NOMO-1 treated with DMSO at 0.1 percent for 48 hours (cell line): ENCODE measurements at regions not wholly inside any gene's neighbourhood (a gene's known extent, or its start where the extent isn't known, plus 50 kb on each side); places are given as distances from the start of the nearest gene placed in this dataset.
"Not testable (repeated sequence)": the region's sequence is repeated elsewhere in the genome, so short reads cannot be mapped to it uniquely, and the experiment has no call there.

Experiments
- DNase-seq: peaks from one replicate; lab custom pipeline; 2025; ENCODE audit not compliant: unreplicated experiment; lab: John Stamatoyannopoulos, UW

GRCh38 chr16:16613212-16613611, 234.3 kb downstream of the NPIPA7 start:
- not testable (repeated sequence) for DNase-seq

- DNase-seq = not testable (repeated sequence)
Observed at GRCh38 chr16:16614484-16614883, 235.5 kb downstream of the NPIPA7 start.

GRCh38 chr16:16618963-16619465, 240.1 kb downstream of the NPIPA7 start:
- not testable (repeated sequence) for DNase-seq

GRCh38 chr16:16624367-16624766, 245.4 kb downstream of the NPIPA7 start:
- not testable (repeated sequence) for DNase-seq

- not testable (repeated sequence) for DNase-seq
Observed at GRCh38 chr16:16625140-16625539, 246.2 kb downstream of the NPIPA7 start.

- DNase-seq = not testable (repeated sequence)
Observed at GRCh38 chr16:16627865-16628264, 248.9 kb downstream of the NPIPA7 start.

GRCh38 chr16:16638231-16638630, 259.3 kb downstream of the NPIPA7 start:
- DNase-seq = not testable (repeated sequence)

GRCh38 chr16:16638714-16639113, 259.8 kb downstream of the NPIPA7 start:
- not testable (repeated sequence) for DNase-seq

- DNase-seq = not testable (repeated sequence)
Observed at GRCh38 chr16:16643828-16644227, 264.9 kb downstream of the NPIPA7 start.

- not testable (repeated sequence) for DNase-seq
Observed at GRCh38 chr16:16648002-16648401, 269.1 kb downstream of the NPIPA7 start.

GRCh38 chr16:16672180-16672812, 293.4 kb downstream of the NPIPA7 start:
- DNase-seq = not testable (repeated sequence)

GRCh38 chr16:16674820-16675219, 295.9 kb downstream of the NPIPA7 start:
- DNase-seq = not testable (repeated sequence)

GRCh38 chr16:16721849-16722248, 342.9 kb downstream of the NPIPA7 start:
- DNase-seq = not testable (repeated sequence)

- DNase-seq = not testable (repeated sequence)
Observed at GRCh38 chr16:16722666-16723065, 343.7 kb downstream of the NPIPA7 start.

GRCh38 chr16:16723819-16724519, 345.0 kb downstream of the NPIPA7 start:
- DNase-seq = not testable (repeated sequence)

GRCh38 chr16:16727048-16727447, 348.1 kb downstream of the NPIPA7 start:
- DNase-seq = not testable (repeated sequence)

GRCh38 chr16:16742573-16742972, 363.6 kb downstream of the NPIPA7 start:
- not testable (repeated sequence) for DNase-seq

GRCh38 chr16:16754992-16755667, 376.2 kb downstream of the NPIPA7 start:
- not testable (repeated sequence) for DNase-seq

GRCh38 chr16:16763449-16763848, 384.5 kb downstream of the NPIPA7 start:
- no peak for DNase-seq

- not testable (repeated sequence) for DNase-seq
Observed at GRCh38 chr16:16770717-16771116, 391.8 kb downstream of the NPIPA7 start.

- no peak for DNase-seq
Observed at GRCh38 chr16:16774389-16774788, 395.4 kb downstream of the NPIPA7 start.

GRCh38 chr16:16778332-16778731, 399.4 kb downstream of the NPIPA7 start:
- no peak for DNase-seq
